ENCODE measurements at regions not wholly inside any gene's neighbourhood (a gene's known extent, or its start where the extent isn't known, plus 50 kb on each side); places are given as distances from the start of the nearest gene placed in this dataset.
"Not testable (repeated sequence)": the region's sequence is repeated elsewhere in the genome, so short reads cannot be mapped to it uniquely, and the experiment has no call there.

GRCh38 chr3:173217127-173217526 is 76.1 kb upstream of the SPATA16 start:
- no peak for TF ChIP-seq CTCF (IDR thresholded peaks at IDR 0.05)
- Histone ChIP-seq H3K27ac (no peak overlapping the region), H3K9me3 (no peaks in the 10 kb centered on the region), H3K36me3 (no peaks in the 10 kb centered on the region), H3K4me3 (no peak overlapping the region), H3K4me1 (no peaks in the 10 kb centered on the region), H3K27me3 (ENCODE audit: low read depth) (no peaks in the 10 kb centered on the region)
- ATAC-seq (no peak), DNase-seq (no peak)
- intact Hi-C loops (cut with DNase I), result no loop called here

GRCh38 chr3:173216063-173216462 is 75.0 kb upstream of the SPATA16 start:
- Histone ChIP-seq H3K27ac (no peak overlapping the region), H3K4me3 (no peak overlapping the region), H3K9me3 (no peaks in the 10 kb centered on the region), H3K4me1 (no peaks in the 10 kb centered on the region), H3K36me3 (no peaks in the 10 kb centered on the region), H3K27me3 (ENCODE audit: low read depth) (no peaks in the 10 kb centered on the region)
- no peak for TF ChIP-seq CTCF (IDR thresholded peaks at IDR 0.05)
- intact Hi-C loops (cut with DNase I), result no loop called here
- no peak for DNase-seq
- ATAC-seq, result no peak

GRCh38 chr3:173214576-173214975 is 73.5 kb upstream of the SPATA16 start:
- DNase-seq, result no peak
- intact Hi-C loops (cut with DNase I), result no loop called here
- no peak overlapping the region for H3K27ac ChIP-seq
- H3K4me3 ChIP-seq, result no peak overlapping the region
- no peaks in the 10 kb centered on the region for H3K9me3 ChIP-seq
- H3K4me1 ChIP-seq, result no peaks in the 10 kb centered on the region
- no peak for TF ChIP-seq CTCF (IDR thresholded peaks at IDR 0.05)
- H3K36me3 ChIP-seq, result no peaks in the 10 kb centered on the region
- ATAC-seq, result no peak
- H3K27me3 ChIP-seq (ENCODE audit: low read depth), result no peaks in the 10 kb centered on the region

GRCh38 chr3:173199568-173199967 is 58.5 kb upstream of the SPATA16 start:
- no peak for ATAC-seq

GRCh38 chr3:173194868-173195267 is 53.8 kb upstream of the SPATA16 start:
- H3K4me1 ChIP-seq; DNase-seq; H3K4me3 ChIP-seq; intact Hi-C loops (cut with DNase I); ATAC-seq; H3K27me3 ChIP-seq (ENCODE audit: low read depth); H3K9me3 ChIP-seq; H3K36me3 ChIP-seq; H3K27ac ChIP-seq: not testable (repeated sequence)

More at GRCh38 chr3:173199568-173199967, 58.5 kb upstream of the SPATA16 start:
- Histone ChIP-seq H3K27me3 (ENCODE audit: low read depth) (no peaks in the 10 kb centered on the region), H3K27ac (no peak overlapping the region), H3K36me3 (no peaks in the 10 kb centered on the region), H3K4me3 (no peak overlapping the region), H3K4me1 (no peaks in the 10 kb centered on the region), H3K9me3 (peaks cover 7% of the 10 kb centered on the region)
- TF ChIP-seq CTCF (IDR thresholded peaks at IDR 0.05), result no peak
- intact Hi-C loops (cut with DNase I), result no loop called here
- DNase-seq, result no peak

GRCh38 chr3:173191611-173192010 is 50.6 kb upstream of the SPATA16 start:
- TF ChIP-seq CTCF (IDR thresholded peaks at IDR 0.05), result no peak
- no peak for DNase-seq
- Histone ChIP-seq H3K36me3 (no peaks in the 10 kb centered on the region), H3K4me3 (no peak overlapping the region), H3K4me1 (no peaks in the 10 kb centered on the region), H3K9me3 (no peaks in the 10 kb centered on the region), H3K27me3 (ENCODE audit: low read depth) (no peaks in the 10 kb centered on the region), H3K27ac (no peak overlapping the region)
- intact Hi-C loops (cut with DNase I), result no loop called here
- no peak for ATAC-seq

All from lower lobe of right lung (tissue), 2 donors.